ENCODE measurements at regions not wholly inside any gene's neighbourhood (a gene's known extent, or its start where the extent isn't known, plus 50 kb on each side); places are given as distances from the start of the nearest gene placed in this dataset.

GRCh38 chr5:14953075-14953607 is 81.6 kb upstream of the ANKH start:
- Histone ChIP-seq H3K9me3 (no peaks in the 10 kb centered on the region), H3K27me3 (no peaks in the 10 kb centered on the region), H3K27ac (no peak overlapping the region), H3K4me1 (no peaks in the 10 kb centered on the region), H3K36me3 (no peaks in the 10 kb centered on the region), H3K4me3 (no peak overlapping the region)
- WGBS, 5 donors, result 79 to 91% (median 88%) methylated on average over 8 of the region's 8 CpGs
- intact Hi-C loops (cut with DNase I; ENCODE audit: low total_unique reads), result no loop called here
- TF ChIP-seq POLR2AphosphoS5 (IDR thresholded peaks at IDR 0.05) (no peak), CTCF (IDR thresholded peaks at IDR 0.05) (no peak), POLR2A (IDR thresholded peaks at IDR 0.05) (no peak), EP300 (IDR thresholded peaks at IDR 0.05) (no peak)
- peak in 1 of 2 donors; percentile 16 for DNase-seq

- Histone ChIP-seq H3K27ac (no peak overlapping the region), H3K9me3 (no peaks in the 10 kb centered on the region), H3K4me3 (no peak overlapping the region), H3K36me3 (no peaks in the 10 kb centered on the region), H3K27me3 (no peaks in the 10 kb centered on the region), H3K4me1 (no peaks in the 10 kb centered on the region)
- WGBS, 5 donors, result 86 to 97% (median 93%) methylated on average over 4 of the region's 4 CpGs
- no peak for DNase-seq
- intact Hi-C loops (cut with DNase I; ENCODE audit: low total_unique reads), result no loop called here
- no peak for TF ChIP-seq CTCF (IDR thresholded peaks at IDR 0.05)
- TF ChIP-seq EP300 (IDR thresholded peaks at IDR 0.05), result no peak
- no peak for TF ChIP-seq POLR2A (IDR thresholded peaks at IDR 0.05)
- no peak for TF ChIP-seq POLR2AphosphoS5 (IDR thresholded peaks at IDR 0.05)
These were observed 76.8 kb upstream of the ANKH start for GRCh38 chr5:14948383-14948782.

- intact Hi-C loops (cut with DNase I; ENCODE audit: low total_unique reads), result no loop called here
- H3K36me3 ChIP-seq, result no peaks in the 10 kb centered on the region
- whole genome bisulfite sequencing, 5 donors, result 10 to 37% (median 26%) methylated on average over 4 of the region's 4 CpGs
These were observed 75.4 kb upstream of the ANKH start for GRCh38 chr5:14946815-14947620.

GRCh38 chr5:14945450-14945849 is 73.9 kb upstream of the ANKH start:
- no peak overlapping the region for H3K4me3 ChIP-seq
- H3K27ac ChIP-seq, result no peak overlapping the region
- intact Hi-C loops (cut with DNase I; ENCODE audit: low total_unique reads), result no loop called here
- H3K4me1 ChIP-seq, result no peaks in the 10 kb centered on the region
- no peaks in the 10 kb centered on the region for H3K9me3 ChIP-seq
- no peaks in the 10 kb centered on the region for H3K36me3 ChIP-seq
- DNase-seq, result no peak
- 38 to 61% (median 43%) methylated on average over 3 of the region's 3 CpGs for WGBS, 5 donors
- TF ChIP-seq POLR2AphosphoS5 (IDR thresholded peaks at IDR 0.05) (no peak), EP300 (IDR thresholded peaks at IDR 0.05) (no peak), CTCF (IDR thresholded peaks at IDR 0.05) (no peak), POLR2A (IDR thresholded peaks at IDR 0.05) (no peak)
- H3K27me3 ChIP-seq, result no peaks in the 10 kb centered on the region

More at GRCh38 chr5:14946815-14947620, 75.4 kb upstream of the ANKH start:
- no peak overlapping the region for H3K27ac ChIP-seq
- TF ChIP-seq POLR2A (IDR thresholded peaks at IDR 0.05), result no peak
- TF ChIP-seq EP300 (IDR thresholded peaks at IDR 0.05), result no peak
- peak in 3 of 7 experiments; percentile 17 to 36 (median 35) for TF ChIP-seq CTCF (IDR thresholded peaks at IDR 0.05)
- no peaks in the 10 kb centered on the region for H3K9me3 ChIP-seq
- H3K4me3 ChIP-seq, result no peak overlapping the region
- no peaks in the 10 kb centered on the region for H3K27me3 ChIP-seq
- no peaks in the 10 kb centered on the region for H3K4me1 ChIP-seq
- DNase-seq, result peak; percentile 28 to 62
